Loucy (cell line): ENCODE measurements at regions not wholly inside any gene's neighbourhood (a gene's known extent, or its start where the extent isn't known, plus 50 kb on each side); places are given as distances from the start of the nearest gene placed in this dataset.

Source experiments
- H2AFZ ChIP-seq: fragments of 200-600 bp; sonication (generic); 2 replicates; pipeline ENCODE4 v1.6.0; 2016; ENCODE audit warnings: antibody characterized with exemption, mild to moderate bottlenecking, low read length, moderate library complexity
- H3F3A ChIP-seq: fragments of 200-600 bp; 2 replicates; pipeline ENCODE4 v1.6.0; 2016; ENCODE audit warnings: antibody characterized with exemption, low read depth, mild to moderate bottlenecking
- H3K27me3 ChIP-seq: fragments of 200-600 bp; sonication (generic); 2 replicates; pipeline ENCODE4 v1.6.1; 2014; ENCODE audit warnings: low read length, mild to moderate bottlenecking; ENCODE audit not compliant: insufficient read depth, poor library complexity, severe bottlenecking
- H3K36me3 ChIP-seq: fragments of 200-600 bp; sonication (generic); 2 replicates; pipeline ENCODE4 v1.6.1; 2016; ENCODE audit warnings: low read length; ENCODE audit not compliant: insufficient read depth
- H3K4me1 ChIP-seq: fragments of 200-600 bp; sonication (generic); 2 replicates; pipeline ENCODE4 v1.5.1; 2014; ENCODE audit warnings: low read length, mild to moderate bottlenecking; ENCODE audit not compliant: insufficient read depth, poor library complexity, severe bottlenecking
- H3K4me2 ChIP-seq: fragments of 200-600 bp; sonication (generic); 2 replicates; pipeline ENCODE4 v1.6.0; 2014; ENCODE audit warnings: antibody characterized with exemption, low read length, low read depth, mild to moderate bottlenecking; ENCODE audit not compliant: poor library complexity, severe bottlenecking
- H3K4me3 ChIP-seq: fragments of 200-600 bp; sonication (generic); 2 replicates; pipeline ENCODE4 v1.5.1; 2014; ENCODE audit warnings: low read length, mild to moderate bottlenecking, mixed read lengths; ENCODE audit not compliant: poor library complexity, severe bottlenecking
- H3K79me2 ChIP-seq: fragments of 200-600 bp; sonication (generic); 2 replicates; pipeline ENCODE4 v1.6.1; 2014; ENCODE audit warnings: low read length; ENCODE audit not compliant: insufficient read depth
- H3K9ac ChIP-seq: fragments of 200-600 bp; sonication (generic); 2 replicates; pipeline ENCODE4 v1.6.0; 2014; ENCODE audit warnings: mild to moderate bottlenecking, low read depth, low read length, moderate library complexity; ENCODE audit not compliant: poor library complexity, severe bottlenecking
- H3K9me2 ChIP-seq: fragments of 200-600 bp; sonication (generic); replicated peaks from 2 replicates; pipeline ENCODE4 v1.6.1; 2016; ENCODE audit warnings: low read depth, low read length, mixed read lengths
- H3K9me3 ChIP-seq: fragments of 200-600 bp; sonication (generic); 2 replicates; pipeline ENCODE4 v1.6.1; 2014; ENCODE audit warnings: mild to moderate bottlenecking, antibody characterized with exemption, low read length, low read depth; ENCODE audit not compliant: insufficient read depth
- H4K20me1 ChIP-seq: fragments of 200-600 bp; sonication (generic); 2 replicates; pipeline ENCODE4 v1.6.0; 2014; ENCODE audit warnings: antibody characterized with exemption, low read length, mild to moderate bottlenecking; ENCODE audit not compliant: insufficient read depth, poor library complexity, severe bottlenecking
- CTCF ChIP-seq: fragments of 200-600 bp; sonication (generic); conservative IDR thresholded peaks from 2 replicates; pipeline ENCODE4 v1.5.1; 2014; ENCODE audit warnings: mild to moderate bottlenecking, antibody characterized with exemption, low read length
- EZH2phosphoT487 ChIP-seq: fragments of 200-600 bp; IDR thresholded peaks from 2 replicates; pipeline ENCODE4 v1.6.1; 2018; ENCODE audit warnings: antibody characterized with exemption, mild to moderate bottlenecking, moderate library complexity, borderline replicate concordance

DNA sequence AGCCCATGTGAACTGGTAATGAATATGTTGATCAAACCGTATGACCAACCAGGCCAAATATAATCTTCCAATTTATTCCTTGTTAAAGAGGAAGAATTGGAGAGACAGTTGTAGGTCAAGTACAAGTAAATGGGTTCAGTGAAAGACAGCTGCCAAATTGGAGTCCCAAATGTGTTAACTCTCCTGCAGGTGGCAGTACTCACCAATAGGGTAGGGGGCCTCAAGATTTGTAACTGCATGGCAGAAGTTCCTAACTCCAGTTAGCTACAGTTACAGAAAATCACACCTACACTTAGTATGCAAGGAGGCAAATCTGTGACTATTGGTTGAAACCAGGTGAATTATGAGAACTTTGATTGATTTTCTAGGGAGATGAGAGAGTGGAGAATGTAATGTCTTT, 278.0 kb downstream of the ZBBX start:
- Histone ChIP-seq H2AFZ (no peak overlapping the region), H3K9ac (no peak overlapping the region), H3K36me3 (no peaks in the 10 kb centered on the region), H3K9me2 (no peaks in the 10 kb centered on the region), H3K27me3 (no peaks in the 10 kb centered on the region), H3K79me2 (no peaks in the 10 kb centered on the region), H3K9me3 (no peaks in the 10 kb centered on the region), H3K4me1 (no peaks in the 10 kb centered on the region), H4K20me1 (no peaks in the 10 kb centered on the region), H3F3A (no peaks in the 10 kb centered on the region), H3K4me3 (no peak overlapping the region), H3K4me2 (no peak overlapping the region)
- TF ChIP-seq EZH2phosphoT487: no peak
- peak; percentile 32 for TF ChIP-seq CTCF

GRCh38 chr3:167100651-167101050, 279.4 kb downstream of the ZBBX start:
- no peaks in the 10 kb centered on the region for H3F3A ChIP-seq
- no peaks in the 10 kb centered on the region for H3K4me1 ChIP-seq
- H3K36me3 ChIP-seq: no peaks in the 10 kb centered on the region
- no peak overlapping the region for H2AFZ ChIP-seq
- H3K9me2 ChIP-seq: no peaks in the 10 kb centered on the region
- TF ChIP-seq EZH2phosphoT487: no peak
- TF ChIP-seq CTCF: no peak
- no peak overlapping the region for H3K9ac ChIP-seq
- no peaks in the 10 kb centered on the region for H3K27me3 ChIP-seq
- H3K4me2 ChIP-seq: no peak overlapping the region
- H3K9me3 ChIP-seq: no peaks in the 10 kb centered on the region
- no peak overlapping the region for H3K4me3 ChIP-seq
- no peaks in the 10 kb centered on the region for H4K20me1 ChIP-seq
- no peaks in the 10 kb centered on the region for H3K79me2 ChIP-seq

DNA sequence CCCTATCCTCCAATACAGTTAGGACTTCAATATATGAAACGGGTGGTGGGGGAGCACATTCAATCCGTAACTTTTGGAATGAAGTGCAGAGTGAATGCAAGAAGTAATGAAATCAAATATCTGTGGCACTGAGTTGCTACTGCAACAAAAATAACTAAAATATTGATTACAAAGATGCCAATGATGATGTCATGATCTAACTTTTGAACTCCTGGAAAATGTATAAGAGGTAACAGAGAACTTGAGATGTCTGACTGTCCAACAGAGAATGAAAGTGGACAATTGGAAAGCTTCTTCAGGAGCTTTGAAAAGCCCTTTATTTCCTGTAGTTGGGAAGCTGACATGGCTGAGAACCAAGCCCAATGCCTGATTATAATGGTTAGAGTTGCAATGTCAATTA, 279.9 kb downstream of the ZBBX start:
- Histone ChIP-seq H3K4me3 (no peak overlapping the region), H4K20me1 (no peaks in the 10 kb centered on the region), H3K36me3 (no peaks in the 10 kb centered on the region), H3K9me3 (no peaks in the 10 kb centered on the region), H3K27me3 (no peaks in the 10 kb centered on the region), H3K9ac (no peak overlapping the region), H3K4me2 (no peak overlapping the region), H3K79me2 (no peaks in the 10 kb centered on the region), H3F3A (no peaks in the 10 kb centered on the region), H2AFZ (no peak overlapping the region), H3K4me1 (no peaks in the 10 kb centered on the region), H3K9me2 (no peaks in the 10 kb centered on the region)
- TF ChIP-seq CTCF (no peak), EZH2phosphoT487 (no peak)
